HFFc6 (cell line): ENCODE measurements at regions not wholly inside any gene's neighbourhood (a gene's known extent, or its start where the extent isn't known, plus 50 kb on each side); places are given as distances from the start of the nearest gene placed in this dataset.

Source experiments
- DNase-seq: peaks from one replicate; pipeline ENCODE4 v3.0.0-alpha.2; 2018
- H3K27ac Mint-ChIP-seq: 2 replicates; pipeline ENCODE4 v1.8.0; 2020; ENCODE audit warnings: mild to moderate bottlenecking, mixed read lengths
- H3K27me3 Mint-ChIP-seq: 2 replicates; pipeline ENCODE4 v1.8.0; 2021; ENCODE audit warnings: mild to moderate bottlenecking, moderate library complexity, mixed read lengths; ENCODE audit not compliant: insufficient read depth
- H3K36me3 Mint-ChIP-seq: 2 replicates; pipeline ENCODE4 v1.8.0; 2021; ENCODE audit warnings: low read depth, mixed read lengths
- H3K4me1 Mint-ChIP-seq: 2 replicates; pipeline ENCODE4 v1.8.0; 2020; ENCODE audit warnings: low read depth, mixed read lengths
- H3K4me3 Mint-ChIP-seq: 2 replicates; pipeline ENCODE4 v1.8.0; 2020; ENCODE audit warnings: mild to moderate bottlenecking, moderate library complexity, mixed read lengths
- H3K9me3 Mint-ChIP-seq: 2 replicates; pipeline ENCODE4 v1.8.0; 2020; ENCODE audit warnings: mild to moderate bottlenecking, mixed read lengths
- CTCF ChIP-seq: fragments of 200-600 bp; sonication (generic); IDR thresholded peaks from 2 replicates; pipeline ENCODE4 v1.5.0; 2021; ENCODE audit warnings: antibody characterized with exemption, mild to moderate bottlenecking

- H3K27ac Mint-ChIP-seq = no peak overlapping the region
- TF ChIP-seq CTCF = no peak
- H3K27me3 Mint-ChIP-seq = no peaks in the 10 kb centered on the region
- no peak overlapping the region for H3K4me3 Mint-ChIP-seq
- no peaks in the 10 kb centered on the region for H3K9me3 Mint-ChIP-seq
- DNase-seq = no peak
- no peaks in the 10 kb centered on the region for H3K36me3 Mint-ChIP-seq
- peaks cover 54% of the 10 kb centered on the region for H3K4me1 Mint-ChIP-seq
These were observed 309.3 kb upstream of the TGFBR2 start for GRCh38 chr3:30297112-30297511.

- no peak overlapping the region for H3K27ac Mint-ChIP-seq
- H3K9me3 Mint-ChIP-seq = peaks cover 5% of the 10 kb centered on the region
- H3K36me3 Mint-ChIP-seq = peaks cover 10% of the 10 kb centered on the region
- no peak overlapping the region for H3K4me3 Mint-ChIP-seq
- DNase-seq = no peak
- H3K27me3 Mint-ChIP-seq = no peaks in the 10 kb centered on the region
- no peak for TF ChIP-seq CTCF
- peaks cover 26% of the 10 kb centered on the region for H3K4me1 Mint-ChIP-seq
These were observed 306.6 kb upstream of the TGFBR2 start for GRCh38 chr3:30299674-30300385.

GRCh38 chr3:30300809-30301208, 305.6 kb upstream of the TGFBR2 start:
- Mint-ChIP-seq H3K4me1 (peaks cover 24% of the 10 kb centered on the region), H3K27ac (no peak overlapping the region), H3K36me3 (peaks cover 14% of the 10 kb centered on the region), H3K27me3 (no peaks in the 10 kb centered on the region), H3K9me3 (peaks cover 5% of the 10 kb centered on the region), H3K4me3 (no peak overlapping the region)
- TF ChIP-seq CTCF = no peak
- DNase-seq = no peak

- no peak for DNase-seq
These were observed 304.4 kb upstream of the TGFBR2 start for GRCh38 chr3:30302027-30302426.

GRCh38 chr3:30303770-30304169, 302.6 kb upstream of the TGFBR2 start:
- H3K36me3 Mint-ChIP-seq = peaks cover 20% of the 10 kb centered on the region
- no peaks in the 10 kb centered on the region for H3K27me3 Mint-ChIP-seq
- no peak for DNase-seq
- no peak for TF ChIP-seq CTCF
- H3K9me3 Mint-ChIP-seq = peaks cover 10% of the 10 kb centered on the region
- H3K4me3 Mint-ChIP-seq = no peak overlapping the region
- peaks cover 45% of the 10 kb centered on the region for H3K4me1 Mint-ChIP-seq
- H3K27ac Mint-ChIP-seq = no peak overlapping the region

More at GRCh38 chr3:30302027-30302426, 304.4 kb upstream of the TGFBR2 start:
- TF ChIP-seq CTCF = no peak
- H3K4me3 Mint-ChIP-seq = no peak overlapping the region
- peaks cover 10% of the 10 kb centered on the region for H3K9me3 Mint-ChIP-seq
- no peak overlapping the region for H3K27ac Mint-ChIP-seq
- peaks cover 29% of the 10 kb centered on the region for H3K4me1 Mint-ChIP-seq
- H3K27me3 Mint-ChIP-seq = no peaks in the 10 kb centered on the region
- peaks cover 20% of the 10 kb centered on the region for H3K36me3 Mint-ChIP-seq
